Endothelial cell of umbilical vein (primary cell): ENCODE measurements at regions not wholly inside any gene's neighbourhood (a gene's known extent, or its start where the extent isn't known, plus 50 kb on each side); places are given as distances from the start of the nearest gene placed in this dataset.

Source experiments
- BruUV-seq: library from RNA; stranded (reverse); fragments of 400-500 nt; replicated peaks from 2 replicates; lab custom pipeline; 2021; lab: Mats Ljungman, UMichigan
- CTCF ChIA-PET: fragments of 300-600, 350-600 bp; sonication (Branson Sonifier 250); formaldehyde crosslinking; loops from one replicate; lab custom pipeline; 2021; ENCODE audit warnings: antibody characterized with exemption, inconsistent platforms; lab: Charles Lee
- POLR2A ChIA-PET: fragments of 300-600, 350-600 bp; sonication (Branson Sonifier 250); formaldehyde crosslinking; loops from one replicate; lab custom pipeline; 2021; ENCODE audit warnings: antibody characterized with exemption, inconsistent platforms; lab: Charles Lee
- DNase-seq: peaks from one replicate; pipeline ENCODE4 v3.0.0-alpha.2; 2011; ENCODE audit warnings: low read depth, low spot score
- FAIRE-seq: peaks from 2 replicates; lab custom pipeline; 2011; peaks lifted over from hg19 to GRCh38; lab: Jason Lieb, UNC
- H2AFZ ChIP-seq: 2 replicates; pipeline ENCODE4 v1.6.0; 2012; ENCODE audit warnings: low read depth, low read length, control low read depth, inconsistent platforms
- H3K27ac ChIP-seq: 2 replicates; pipeline ENCODE4 v1.5.1; 2011; ENCODE audit warnings: low read depth, mild to moderate bottlenecking, control low read depth, low read length, moderate library complexity; ENCODE audit not compliant: insufficient read depth
- H3K27me3 ChIP-seq, 2 experiments: 2 replicates each; pipeline versions ENCODE4 v1.6.0 to v1.6.1; 2011; ENCODE audit warnings: low read length in 2 of 2, mixed read lengths in 1 of 2; ENCODE audit not compliant: control insufficient read depth in 2 of 2, insufficient read depth in 2 of 2
- H3K36me3 ChIP-seq, 2 experiments: 2 replicates in 1 of 2; 3 replicates in 1 of 2; pipeline ENCODE4 v1.5.1; 2011; ENCODE audit warnings: low read length in 2 of 2, mild to moderate bottlenecking in 1 of 2, moderate library complexity in 1 of 2; ENCODE audit not compliant: control insufficient read depth in 2 of 2, insufficient read depth in 2 of 2; ENCODE audit errors: extremely low read depth in 1 of 2
- H3K4me1 ChIP-seq: 3 replicates; pipeline ENCODE4 v1.5.1; 2011; ENCODE audit warnings: mild to moderate bottlenecking, low read length; ENCODE audit not compliant: control insufficient read depth, insufficient read depth; ENCODE audit errors: extremely low read depth
- H3K4me2 ChIP-seq: 2 replicates; pipeline ENCODE4 v1.6.1; 2011; ENCODE audit warnings: low read length, control low read depth, mixed read lengths; ENCODE audit not compliant: insufficient read depth
- H3K4me3 ChIP-seq, 3 experiments: fragments of 200-600 bp in 1 of 3; sonication (generic), shearing (Covaris generic) in 1 of 3; replicated peaks in 1 of 3; 2 replicates each; pipeline ENCODE4 v1.5.1; 2011 to 2016; ENCODE audit warnings: control low read depth in 3 of 3, low read length in 3 of 3, mild to moderate bottlenecking in 2 of 3, inconsistent platforms in 1 of 3, low read depth in 1 of 3, moderate library complexity in 1 of 3; ENCODE audit not compliant: insufficient read depth in 1 of 3
- H3K79me2 ChIP-seq: 2 replicates; pipeline ENCODE4 v1.6.0; 2012; ENCODE audit warnings: low read length, inconsistent platforms; ENCODE audit not compliant: control insufficient read depth, insufficient read depth
- H3K9ac ChIP-seq: replicated peaks from 2 replicates; pipeline ENCODE3; 2011; ENCODE audit warnings: low read length, control low read depth; ENCODE audit not compliant: insufficient read depth; ENCODE audit errors: extremely low read depth
- H3K9me1 ChIP-seq: replicated peaks from 3 replicates; pipeline ENCODE4 v1.6.0; 2011; ENCODE audit warnings: mild to moderate bottlenecking, low read length; ENCODE audit not compliant: control insufficient read depth, insufficient read depth; ENCODE audit errors: extremely low read depth
- H3K9me3 ChIP-seq: replicated peaks from 2 replicates; pipeline ENCODE4 v1.5.1; 2012; ENCODE audit warnings: low read length, inconsistent platforms; ENCODE audit not compliant: control insufficient read depth, insufficient read depth
- H4K20me1 ChIP-seq: replicated peaks from 2 replicates; pipeline ENCODE3; 2011; ENCODE audit warnings: mild to moderate bottlenecking, low read length; ENCODE audit not compliant: control insufficient read depth, insufficient read depth; ENCODE audit errors: extremely low read depth
- EZH2 ChIP-seq: IDR thresholded peaks from 2 replicates; pipeline ENCODE4 v1.6.1; 2012; ENCODE audit warnings: borderline replicate concordance, low read depth, mild to moderate bottlenecking, moderate library complexity, low read length, inconsistent platforms; ENCODE audit not compliant: severe bottlenecking
- FOS ChIP-seq: IDR thresholded peaks from 2 replicates; pipeline ENCODE4 v1.6.1; 2011; ENCODE audit warnings: mild to moderate bottlenecking, low read length, moderate library complexity, borderline replicate concordance; ENCODE audit not compliant: insufficient read depth
- GATA2 ChIP-seq: IDR thresholded peaks from 2 replicates; pipeline ENCODE4 v1.7.0; 2011; ENCODE audit warnings: low read depth, mild to moderate bottlenecking, moderate library complexity, mixed read lengths, low read length; ENCODE audit not compliant: insufficient read length, insufficient read depth
- JUN ChIP-seq: IDR thresholded peaks from 2 replicates; pipeline ENCODE4 v1.6.1; 2011; ENCODE audit warnings: borderline replicate concordance, low read depth; ENCODE audit not compliant: insufficient read length, insufficient read depth
- MYC ChIP-seq: IDR thresholded peaks from one replicate; pipeline ENCODE4 v1.6.1; 2011; ENCODE audit warnings: mild to moderate bottlenecking, low read depth, low read length
- POLR2A ChIP-seq: IDR thresholded peaks from 2 replicates; pipeline ENCODE4 v1.6.1; 2012; ENCODE audit warnings: low read depth, mild to moderate bottlenecking, control low read depth, low read length
- POLR2AphosphoS5 ChIP-seq: IDR thresholded peaks from 2 replicates; pipeline ENCODE4 v1.6.1; 2012; ENCODE audit warnings: low read depth, mild to moderate bottlenecking, control low read depth, low read length, moderate library complexity; ENCODE audit not compliant: insufficient read depth
- dilution Hi-C: fragments of 300-500 bp; cut with MboI; formaldehyde crosslinking; loops from one replicate; pipeline ENCODE4 v1.15.0; 2019; ENCODE audit warnings: low sequenced_read_pairs; ENCODE audit not compliant: extremely low pct_ligation_motif_present
- intact Hi-C: fragments of 100-400 bp; cut with micrococcal nuclease; formaldehyde crosslinking; loops from one replicate; pipeline ENCODE4 v1.10.0; 2022
- TF ChIP-seq, protein P1 (sequence below), 2 donors: IDR thresholded peaks; 1 replicate in 1 of 2; 2 replicates in 1 of 2; pipeline ENCODE4 v1.5.1; 2011; ENCODE audit warnings: low read length in 2 of 2, mild to moderate bottlenecking in 2 of 2, moderate library complexity in 2 of 2, control low read depth in 1 of 2, inconsistent platforms in 1 of 2, low read depth in 1 of 2; ENCODE audit not compliant: insufficient read depth in 1 of 2; ENCODE audit errors: extremely low read depth in 1 of 2
- TF ChIP-seq, protein P2 (sequence below): IDR thresholded peaks from 2 replicates; pipeline ENCODE4 v1.6.1; 2011; ENCODE audit not compliant: insufficient read depth, insufficient read length

DNA sequence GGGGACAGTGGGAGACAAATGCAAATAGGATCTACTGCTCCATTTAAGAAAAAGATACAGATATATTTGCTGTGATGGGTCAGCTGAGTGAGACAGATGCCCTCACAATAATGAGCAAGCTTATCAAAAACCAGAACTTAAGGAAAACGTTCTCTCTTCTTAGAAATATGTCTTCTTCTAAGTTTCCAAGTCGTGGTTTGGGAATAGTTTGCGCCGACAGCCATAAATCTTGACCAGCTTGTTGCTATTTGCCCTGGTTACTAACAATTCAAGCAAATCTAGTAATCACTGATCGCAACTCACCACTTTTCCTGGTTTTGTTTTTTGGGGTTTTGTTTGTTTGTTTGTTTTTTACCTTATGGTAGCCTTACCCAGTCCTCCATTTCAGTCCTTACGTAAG lies 67.6 kb upstream of the GUCY1A1 start:
- no peak overlapping the region for H3K4me2 ChIP-seq
- H4K20me1 ChIP-seq, result no peaks in the 10 kb centered on the region
- POLR2A ChIA-PET, result no interaction called here
- no peaks in the 10 kb centered on the region for H3K27me3 ChIP-seq
- CTCF ChIA-PET, result interaction anchor here (1.4 kb wide), 1 partner anchor 70 kb away, joined by 5 read pairs; no protein-coding TSS in a partner anchor
- dilution Hi-C loops (no loop called here), intact Hi-C loops (no loop called here)
- no peaks in the 10 kb centered on the region for H3K4me1 ChIP-seq
- H3K27ac ChIP-seq, result no peak overlapping the region
- no peaks in the 10 kb centered on the region for H3K36me3 ChIP-seq
- H3K9ac ChIP-seq, result no peak overlapping the region
- H3K9me1 ChIP-seq, result no peaks in the 10 kb centered on the region
- no peak overlapping the region for H2AFZ ChIP-seq
- no peak overlapping the region for H3K4me3 ChIP-seq
- FAIRE-seq (no peak), DNase-seq (no peak)
- no TSS peak for BruUV-seq
- TF ChIP-seq MYC (no peak), POLR2A (no peak), JUN (no peak), POLR2AphosphoS5 (no peak), FOS (no peak), GATA2 (no peak), EZH2 (no peak)
- TF ChIP-seq, protein P1, sequence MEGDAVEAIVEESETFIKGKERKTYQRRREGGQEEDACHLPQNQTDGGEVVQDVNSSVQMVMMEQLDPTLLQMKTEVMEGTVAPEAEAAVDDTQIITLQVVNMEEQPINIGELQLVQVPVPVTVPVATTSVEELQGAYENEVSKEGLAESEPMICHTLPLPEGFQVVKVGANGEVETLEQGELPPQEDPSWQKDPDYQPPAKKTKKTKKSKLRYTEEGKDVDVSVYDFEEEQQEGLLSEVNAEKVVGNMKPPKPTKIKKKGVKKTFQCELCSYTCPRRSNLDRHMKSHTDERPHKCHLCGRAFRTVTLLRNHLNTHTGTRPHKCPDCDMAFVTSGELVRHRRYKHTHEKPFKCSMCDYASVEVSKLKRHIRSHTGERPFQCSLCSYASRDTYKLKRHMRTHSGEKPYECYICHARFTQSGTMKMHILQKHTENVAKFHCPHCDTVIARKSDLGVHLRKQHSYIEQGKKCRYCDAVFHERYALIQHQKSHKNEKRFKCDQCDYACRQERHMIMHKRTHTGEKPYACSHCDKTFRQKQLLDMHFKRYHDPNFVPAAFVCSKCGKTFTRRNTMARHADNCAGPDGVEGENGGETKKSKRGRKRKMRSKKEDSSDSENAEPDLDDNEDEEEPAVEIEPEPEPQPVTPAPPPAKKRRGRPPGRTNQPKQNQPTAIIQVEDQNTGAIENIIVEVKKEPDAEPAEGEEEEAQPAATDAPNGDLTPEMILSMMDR (IDR thresholded peaks at IDR 0.05; ENCODE audit: extremely low read depth in 1 of 2, insufficient read depth in 1 of 2, low read depth in 1 of 2, low read length in 2 of 2), result no peak
- TF ChIP-seq, protein P2, sequence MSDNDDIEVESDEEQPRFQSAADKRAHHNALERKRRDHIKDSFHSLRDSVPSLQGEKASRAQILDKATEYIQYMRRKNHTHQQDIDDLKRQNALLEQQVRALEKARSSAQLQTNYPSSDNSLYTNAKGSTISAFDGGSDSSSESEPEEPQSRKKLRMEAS, result no peak
- no peaks in the 10 kb centered on the region for H3K79me2 ChIP-seq
- H3K9me3 ChIP-seq, result no peaks in the 10 kb centered on the region
